H1 (cell line): ENCODE measurements at regions not wholly inside any gene's neighbourhood (a gene's known extent, or its start where the extent isn't known, plus 50 kb on each side); places are given as distances from the start of the nearest gene placed in this dataset.

ENCODE experiments used
- CTCF ChIA-PET: fragments of 300-600 bp; sonication (Branson Sonifier 250); formaldehyde crosslinking; loops from one replicate; lab custom pipeline; 2021; ENCODE audit not compliant: partially characterized antibody; lab: Charles Lee
- POLR2A ChIA-PET: fragments of 300-600 bp; sonication (Branson Sonifier 250); formaldehyde crosslinking; loops from one replicate; lab custom pipeline; 2021; ENCODE audit warnings: inconsistent platforms; ENCODE audit not compliant: partially characterized antibody; lab: Charles Lee
- DNase-seq, 2 experiments: peaks; one replicate each; pipeline versions ENCODE4 v3.0.0 to v3.0.0-alpha.2; 2010 to 2022; ENCODE audit warnings: low spot score in 2 of 2, low read depth in 1 of 2, mixed read lengths in 1 of 2
- FAIRE-seq: peaks from 2 replicates; lab custom pipeline; 2011; peaks lifted over from hg19 to GRCh38; lab: Jason Lieb, UNC
- H2AFZ ChIP-seq: 2 replicates; pipeline ENCODE4 v1.8.1; 2012; ENCODE audit warnings: low read length, inconsistent platforms
- H2AK5ac ChIP-seq: 2 replicates; pipeline ENCODE4 v1.6.1; 2013; ENCODE audit warnings: low read depth, low read length
- H2BK120ac ChIP-seq: replicated peaks from 2 replicates; pipeline ENCODE3; 2013; ENCODE audit warnings: low read depth, low read length, inconsistent platforms
- H2BK12ac ChIP-seq: 2 replicates; pipeline ENCODE4 v1.6.1; 2013; ENCODE audit warnings: low read depth, low read length
- H2BK15ac ChIP-seq: 2 replicates; pipeline ENCODE4 v1.6.1; 2013; ENCODE audit warnings: low read length
- H2BK20ac ChIP-seq: 2 replicates; pipeline ENCODE4 v1.6.1; 2013; ENCODE audit warnings: low read length
- H2BK5ac ChIP-seq: 2 replicates; pipeline ENCODE4 v1.6.1; 2013; ENCODE audit warnings: low read depth, low read length
- H3K14ac ChIP-seq: 2 replicates; pipeline ENCODE4 v1.6.1; 2013; ENCODE audit warnings: inconsistent platforms; ENCODE audit not compliant: insufficient read length
- H3K18ac ChIP-seq: 2 replicates; pipeline ENCODE4 v1.6.1; 2013; ENCODE audit warnings: low read length; ENCODE audit errors: extremely low read depth
- H3K23ac ChIP-seq: 2 replicates; pipeline ENCODE4 v1.6.1; 2013; ENCODE audit warnings: inconsistent platforms; ENCODE audit not compliant: insufficient read length
- H3K23me2 ChIP-seq: 2 replicates; pipeline ENCODE4 v1.6.1; 2013; ENCODE audit warnings: low read depth, low read length
- H3K27ac ChIP-seq: 2 replicates; pipeline ENCODE4 v1.6.1; 2011; ENCODE audit warnings: low read depth, low read length, inconsistent platforms
- H3K27me3 ChIP-seq, 4 experiments: replicated peaks in 1 of 4; 1 replicate in 1 of 4; 2 replicates in 3 of 4; pipeline versions ENCODE4 v1.6.1 to v1.8.1; 2011 to 2013; ENCODE audit warnings: low read length in 3 of 4, mild to moderate bottlenecking in 3 of 4, inconsistent platforms in 2 of 4, mixed read lengths in 2 of 4, moderate library complexity in 1 of 4; ENCODE audit not compliant: control insufficient read depth in 3 of 4, insufficient read depth in 3 of 4; ENCODE audit errors: extremely low read depth in 1 of 4
- H3K36me3 ChIP-seq, 4 experiments: 2 replicates each; pipeline versions ENCODE4 v1.6.1 to v1.8.1; 2011 to 2013; ENCODE audit warnings: mild to moderate bottlenecking in 4 of 4, low read length in 3 of 4, moderate library complexity in 2 of 4, control low read depth in 1 of 4, inconsistent platforms in 1 of 4; ENCODE audit not compliant: insufficient read depth in 4 of 4, control insufficient read depth in 2 of 4
- H3K4ac ChIP-seq: replicated peaks from 2 replicates; pipeline ENCODE3; 2013; ENCODE audit warnings: low read length, low read depth, mixed read lengths, inconsistent platforms; ENCODE audit not compliant: insufficient read length
- H3K4me1 ChIP-seq, 4 experiments: replicated peaks in 1 of 4; 1 replicate in 1 of 4; 2 replicates in 3 of 4; pipeline versions ENCODE4 v1.6.1 to v1.8.1; 2011 to 2013; ENCODE audit warnings: low read length in 3 of 4, inconsistent platforms in 2 of 4, mixed read lengths in 1 of 4; ENCODE audit not compliant: insufficient read depth in 4 of 4, control insufficient read depth in 3 of 4
- H3K4me2 ChIP-seq, 2 experiments: 2 replicates each; pipeline versions ENCODE4 v1.6.1 to v1.8.1; 2011 to 2013; ENCODE audit warnings: low read depth in 2 of 2, low read length in 2 of 2, control low read depth in 1 of 2, inconsistent platforms in 1 of 2, mild to moderate bottlenecking in 1 of 2; ENCODE audit not compliant: insufficient read depth in 1 of 2
- H3K4me3 ChIP-seq, 4 experiments: fragments of 200-600, 300-600 bp in 1 of 4; sonication (generic), shearing (Covaris generic), sonication (Bioruptor Twin) in 1 of 4; 2 replicates each; pipeline versions ENCODE4 v1.5.1 to v1.8.1; 2011 to 2016; ENCODE audit warnings: low read length in 4 of 4, low read depth in 3 of 4, control low read depth in 2 of 4, inconsistent platforms in 2 of 4, mild to moderate bottlenecking in 2 of 4, mixed read lengths in 1 of 4, moderate library complexity in 1 of 4; ENCODE audit not compliant: insufficient read depth in 2 of 4; ENCODE audit errors: extremely low read depth in 1 of 4
- H3K56ac ChIP-seq: replicated peaks from 2 replicates; pipeline ENCODE3; 2013; ENCODE audit warnings: low read depth, mild to moderate bottlenecking, mixed read lengths, low read length, inconsistent platforms; ENCODE audit not compliant: insufficient read length
- H3K79me1 ChIP-seq: 2 replicates; pipeline ENCODE4 v1.6.1; 2013; ENCODE audit warnings: low read depth, low read length, control low read depth
- H3K79me2 ChIP-seq, 2 experiments: 2 replicates each; pipeline versions ENCODE4 v1.6.1 to v1.8.1; 2012 to 2013; ENCODE audit warnings: low read length in 2 of 2, mild to moderate bottlenecking in 2 of 2, inconsistent platforms in 1 of 2; ENCODE audit not compliant: insufficient read depth in 2 of 2, control insufficient read depth in 1 of 2
- H3K9ac ChIP-seq, 4 experiments: replicated peaks in 1 of 4; 1 replicate in 1 of 4; 2 replicates in 3 of 4; pipeline versions ENCODE4 v1.6.1 to v1.8.1; 2011 to 2013; ENCODE audit warnings: low read depth in 3 of 4, low read length in 3 of 4, control low read depth in 2 of 4, mild to moderate bottlenecking in 2 of 4, moderate library complexity in 2 of 4, inconsistent platforms in 1 of 4; ENCODE audit errors: extremely low read depth in 1 of 4
- H3K9me3 ChIP-seq, 2 experiments: 2 replicates each; pipeline versions ENCODE4 v1.6.1 to v1.8.1; 2012 to 2013; ENCODE audit warnings: mild to moderate bottlenecking in 2 of 2, moderate library complexity in 2 of 2, control low read depth in 1 of 2, inconsistent platforms in 1 of 2, low read depth in 1 of 2, low read length in 1 of 2, mixed read lengths in 1 of 2; ENCODE audit not compliant: insufficient read depth in 2 of 2
- H4K20me1 ChIP-seq, 2 experiments: replicated peaks in 1 of 2; 2 replicates each; pipeline versions ENCODE3 to v1.8.1; 2011 to 2013; ENCODE audit warnings: inconsistent platforms in 2 of 2, low read length in 2 of 2, mild to moderate bottlenecking in 1 of 2; ENCODE audit not compliant: insufficient read depth in 2 of 2, control insufficient read depth in 1 of 2
- H4K5ac ChIP-seq: 2 replicates; pipeline ENCODE4 v1.6.1; 2013; ENCODE audit warnings: low read length, low read depth, mixed read lengths, inconsistent platforms; ENCODE audit not compliant: insufficient read length
- H4K8ac ChIP-seq: 2 replicates; pipeline ENCODE4 v1.8.0; 2013; ENCODE audit warnings: mild to moderate bottlenecking, moderate library complexity, low read length, inconsistent platforms; ENCODE audit not compliant: insufficient read depth; ENCODE audit errors: extremely low read depth
- H4K91ac ChIP-seq: replicated peaks from 2 replicates; pipeline ENCODE3; 2013; ENCODE audit warnings: low read length, mixed read lengths, inconsistent platforms; ENCODE audit not compliant: insufficient read length
- POLR2AphosphoS5 ChIP-seq: IDR thresholded peaks from 2 replicates; pipeline ENCODE4 v1.6.1; 2011; ENCODE audit warnings: low read depth, low read length
- TAF7 ChIP-seq: optimal IDR thresholded peaks from 2 replicates; pipeline ENCODE3; 2011; ENCODE audit warnings: low read depth, mild to moderate bottlenecking, inconsistent platforms, low read length, moderate library complexity, borderline replicate concordance
- WGBS, 2 experiments: shearing (Covaris generic) in 1 of 2; methylation state at CpG; one replicate each; pipeline versions ENCODE4 v1.1.6 to v1.1.7; 2013 to 2015; ENCODE audit warnings: low lambda C conversion rate in 2 of 2, mixed read lengths in 2 of 2, inconsistent platforms in 1 of 2, low coverage in 1 of 2, missing lambda C conversion rate in 1 of 2; ENCODE audit not compliant: insufficient replicate concordance in 2 of 2, insufficient coverage in 1 of 2, insufficient read length in 1 of 2; ENCODE audit errors: extremely low coverage in 1 of 2, missing lambda C conversion rate in 1 of 2; 5-methylcytosine and 5-hydroxymethylcytosine counted together

DNA sequence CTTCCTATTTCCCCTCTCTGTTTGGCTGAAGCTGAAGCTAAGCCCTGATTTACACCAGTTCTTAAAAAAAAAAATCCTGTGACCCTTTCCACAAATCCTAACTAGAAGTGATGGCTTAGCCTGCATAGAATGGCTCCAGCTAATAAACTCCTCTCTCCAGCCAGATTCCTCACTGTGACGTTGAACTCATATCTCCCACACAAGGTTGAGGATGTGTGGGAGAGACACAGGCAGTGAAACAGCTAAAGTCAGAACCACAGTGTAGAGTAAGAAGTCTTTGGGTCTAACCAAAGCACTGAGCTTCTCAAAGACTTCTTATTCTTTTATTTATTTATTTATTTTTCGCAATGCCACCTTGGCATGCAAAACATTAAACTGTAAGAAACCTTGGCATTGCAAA, 268.3 kb downstream of the SNX13 start:
- Histone ChIP-seq H3K27ac (no peak overlapping the region), H4K20me1 (no peaks in the 10 kb centered on the region)
- TF ChIP-seq POLR2AphosphoS5 = no peak
- no peak for TF ChIP-seq TAF7

More for the DNA sequence above, 268.3 kb downstream of the SNX13 start:
- FAIRE-seq = no peak
- Histone ChIP-seq H4K5ac (no peak overlapping the region), H3K79me1 (no peaks in the 10 kb centered on the region), H4K91ac (no peak overlapping the region), H2BK12ac (no peak overlapping the region), H3K4me3 (no peak overlapping the region), H3K23ac (no peak overlapping the region), H3K36me3 (no peaks in the 10 kb centered on the region), H2AK5ac (no peak overlapping the region), H3K4me1 (no peaks in the 10 kb centered on the region), H3K14ac (no peak overlapping the region), H4K8ac (no peak overlapping the region), H3K27me3 (peaks cover 0 to 1% (median 0%) of the 10 kb centered on the region in 4 experiments; a peak in 2 of 7 replicates), H2BK15ac (no peak overlapping the region), H2BK120ac (no peak overlapping the region), H3K23me2 (no peaks in the 10 kb centered on the region), H3K56ac (no peak overlapping the region), H2BK5ac (no peak overlapping the region), H3K79me2 (no peaks in the 10 kb centered on the region), H3K9ac (no peak overlapping the region), H3K18ac (no peak overlapping the region), H3K4me2 (no peak overlapping the region), H3K4ac (no peak overlapping the region), H3K9me3 (no peaks in the 10 kb centered on the region), H2BK20ac (no peak overlapping the region), H2AFZ (no peak overlapping the region)
- POLR2A ChIA-PET = no interaction called here
- CTCF ChIA-PET = interaction anchor here (0.7 to 5.5 kb wide), 5 partner anchors 9 to 72 kb away, joined by 3 to 23 read pairs (median 3); no protein-coding TSS in a partner anchor
- no peak for DNase-seq
- WGBS, 2 experiments = 63% methylated on average over 2 of the region's 2 CpGs; no CpG with 5 or more reads in 1 of the 2 experiments
